SH-SY5Y (cell line): ENCODE measurements at regions not wholly inside any gene's neighbourhood (a gene's known extent, or its start where the extent isn't known, plus 50 kb on each side); places are given as distances from the start of the nearest gene placed in this dataset.

Experiments used
- GATA2 ChIP-seq: IDR thresholded peaks from 2 replicates; pipeline ENCODE4 v1.6.1; 2011; ENCODE audit warnings: mild to moderate bottlenecking, low read depth, low read length
- GATA3 ChIP-seq: IDR thresholded peaks from 2 replicates; pipeline ENCODE4 v1.6.1; 2011; ENCODE audit warnings: low read depth, mild to moderate bottlenecking, low read length, moderate library complexity

DNA sequence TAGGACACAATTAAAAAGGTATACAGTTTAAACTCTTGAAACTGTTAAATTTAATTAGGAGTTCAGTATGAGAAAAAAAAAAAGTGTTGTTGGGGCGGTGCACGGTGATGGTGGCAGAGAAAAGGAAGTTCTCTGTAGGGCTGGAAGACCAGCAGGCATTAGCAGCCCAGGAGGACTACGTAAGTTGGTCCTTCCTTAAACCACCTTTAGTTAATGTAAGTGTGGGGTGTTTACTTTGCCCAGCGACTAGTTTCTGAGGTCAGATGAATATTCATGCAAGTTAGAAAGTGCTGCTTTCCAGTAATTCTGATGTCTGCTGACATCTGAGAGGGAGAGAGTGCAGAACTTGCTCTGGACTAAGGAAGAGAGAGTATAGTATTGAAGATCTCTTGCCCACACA lies 54.9 kb downstream of the NKX2-1 start:
- TF ChIP-seq GATA3 (no peak), GATA2 (no peak)

DNA sequence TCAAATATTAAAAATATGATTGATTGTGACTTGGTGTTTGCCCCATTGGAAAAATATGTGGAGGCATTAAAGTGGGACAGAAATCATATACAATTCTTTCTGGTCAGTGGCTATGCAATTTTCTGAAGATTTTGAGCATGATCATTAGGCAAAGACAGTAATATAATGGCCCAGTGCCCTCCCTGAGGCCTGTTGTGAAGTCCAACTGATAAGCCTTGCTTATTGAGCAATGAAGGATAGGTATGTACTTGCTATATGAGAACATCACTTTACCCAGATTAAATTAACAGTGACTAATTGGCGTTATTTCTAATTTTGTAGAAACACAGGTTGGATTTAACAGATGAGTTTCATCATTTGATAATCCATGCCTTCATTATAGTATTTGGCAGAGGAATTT lies 57.1 kb downstream of the NKX2-1 start:
- no peak for TF ChIP-seq GATA3
- no peak for TF ChIP-seq GATA2

DNA sequence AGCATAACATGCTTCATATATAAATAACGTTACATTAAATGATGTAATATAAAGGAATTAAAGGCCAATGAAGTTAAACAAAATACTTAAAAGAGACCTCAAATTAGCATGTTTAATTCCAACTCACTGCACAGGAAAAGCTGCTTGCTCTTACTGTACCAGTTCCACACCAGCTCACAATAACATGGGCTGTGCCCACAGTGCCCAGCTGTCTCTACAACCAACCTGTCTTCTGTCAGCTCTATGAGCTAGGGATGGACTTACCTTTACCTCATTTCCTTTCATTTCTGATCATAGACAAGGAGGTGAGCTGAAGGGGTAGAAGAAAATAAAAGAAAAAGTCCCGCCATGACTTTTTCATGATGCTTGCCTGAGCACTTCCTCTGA lies 64.8 kb downstream of the NKX2-1 start:
- no peak for TF ChIP-seq GATA3
- TF ChIP-seq GATA2 = no peak

DNA sequence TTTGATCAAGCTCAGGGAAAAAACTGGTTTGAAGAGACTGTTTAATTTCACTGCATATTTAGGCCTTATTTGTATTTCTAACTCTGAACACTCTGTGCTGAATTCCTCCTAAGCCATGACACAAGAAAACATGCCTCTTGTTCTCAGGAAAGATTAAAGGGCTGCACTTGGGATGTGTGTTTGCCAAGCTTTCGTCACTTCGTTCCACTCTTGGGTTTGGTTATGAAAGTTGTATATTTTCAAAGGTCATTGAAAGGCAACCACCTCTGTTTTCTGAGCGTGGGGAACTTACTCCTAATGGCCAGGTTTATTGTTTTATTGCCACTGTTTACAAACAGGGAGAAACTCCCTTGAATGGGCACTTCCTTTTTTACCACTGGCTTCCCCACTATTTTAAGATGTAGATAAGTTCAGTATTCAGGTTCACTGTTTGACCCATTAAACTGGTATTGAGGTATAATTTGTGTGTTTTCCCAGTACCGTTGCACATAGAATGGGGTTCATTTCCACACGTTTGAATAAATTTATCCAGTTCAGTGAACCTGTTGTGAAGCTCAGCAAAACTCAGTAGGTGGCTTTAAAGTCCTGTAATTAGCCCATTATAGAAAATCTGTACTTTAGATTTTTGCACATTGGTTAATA lies 65.3 kb downstream of the NKX2-1 start:
- TF ChIP-seq GATA3 = no peak
- no peak for TF ChIP-seq GATA2

DNA sequence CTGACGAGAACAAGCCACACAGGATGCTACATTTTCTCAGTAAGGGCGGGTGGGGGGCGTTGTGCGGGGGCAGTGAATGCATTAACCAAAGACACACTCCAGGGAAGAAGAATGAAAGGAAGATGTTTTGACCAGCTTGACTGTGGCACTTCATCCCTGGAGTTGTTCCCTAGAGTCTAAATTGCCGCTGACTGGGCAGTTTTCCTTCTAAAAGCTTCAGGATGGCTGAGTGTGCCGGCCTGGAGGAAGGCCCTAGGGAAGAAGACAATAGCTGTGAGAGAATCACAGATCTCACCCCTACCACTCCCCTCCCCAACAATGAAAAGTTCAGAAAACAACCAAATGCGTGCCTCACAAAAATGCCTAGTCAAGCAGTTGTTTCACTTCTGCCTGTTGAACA lies 67.2 kb downstream of the NKX2-1 start:
- no peak for TF ChIP-seq GATA2

DNA sequence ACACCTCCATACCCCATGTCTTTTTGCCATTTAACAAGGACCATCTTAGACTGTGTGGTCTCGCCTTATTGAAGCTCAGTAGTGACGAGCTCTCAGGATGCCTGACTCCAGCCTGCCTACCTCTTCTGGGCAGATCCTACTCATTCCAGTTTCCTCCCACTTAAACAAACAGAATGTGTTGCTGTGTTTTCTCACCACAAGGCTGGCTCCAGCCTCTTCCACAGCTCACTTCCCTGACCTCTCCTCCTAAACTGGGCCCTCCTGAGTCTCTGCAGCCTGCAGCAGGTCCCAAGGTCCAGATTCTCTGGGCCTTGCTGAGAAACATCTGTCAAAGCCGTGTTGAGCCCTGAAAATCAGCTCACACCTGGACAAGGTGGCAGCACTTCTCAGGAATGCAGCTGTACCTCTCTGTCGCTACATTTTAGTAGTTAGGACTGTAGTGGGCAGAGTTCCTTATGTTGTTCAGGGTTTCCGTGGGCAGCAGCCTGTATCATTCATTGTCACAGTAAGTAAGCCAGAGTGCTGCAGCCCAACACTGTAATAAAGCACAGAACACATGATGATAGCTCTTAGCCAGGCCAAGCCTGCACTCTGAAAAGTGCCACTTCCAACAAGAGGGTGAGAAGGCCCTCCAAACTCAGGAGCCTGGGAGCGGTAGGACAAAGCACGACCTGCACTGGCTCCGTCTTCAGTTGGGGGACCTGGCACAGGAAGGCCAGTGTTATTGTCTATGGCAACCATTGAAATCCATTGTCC lies 68.5 kb downstream of the NKX2-1 start:
- TF ChIP-seq GATA3 (no peak), GATA2 (no peak)

DNA sequence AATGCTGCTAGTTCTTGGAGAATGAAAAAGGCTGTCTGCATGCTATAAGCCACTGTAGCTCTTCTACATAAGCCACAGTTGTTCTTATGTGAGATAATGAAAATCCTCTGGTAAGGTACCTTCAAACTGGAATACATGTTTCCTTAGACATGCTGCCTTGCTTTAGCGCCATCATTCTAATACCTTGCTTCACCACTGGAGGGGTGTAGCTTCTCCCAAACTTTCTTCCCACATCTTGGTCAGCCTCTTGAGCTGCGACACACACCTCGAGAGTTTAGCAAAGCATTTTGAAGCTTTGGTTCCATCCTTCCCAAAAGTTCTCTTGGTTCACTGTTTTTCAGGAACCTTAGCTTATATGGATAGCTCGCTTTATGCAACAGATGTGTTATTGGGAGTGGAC lies 69.5 kb downstream of the NKX2-1 start:
- no peak for TF ChIP-seq GATA3
- TF ChIP-seq GATA2 = no peak

DNA sequence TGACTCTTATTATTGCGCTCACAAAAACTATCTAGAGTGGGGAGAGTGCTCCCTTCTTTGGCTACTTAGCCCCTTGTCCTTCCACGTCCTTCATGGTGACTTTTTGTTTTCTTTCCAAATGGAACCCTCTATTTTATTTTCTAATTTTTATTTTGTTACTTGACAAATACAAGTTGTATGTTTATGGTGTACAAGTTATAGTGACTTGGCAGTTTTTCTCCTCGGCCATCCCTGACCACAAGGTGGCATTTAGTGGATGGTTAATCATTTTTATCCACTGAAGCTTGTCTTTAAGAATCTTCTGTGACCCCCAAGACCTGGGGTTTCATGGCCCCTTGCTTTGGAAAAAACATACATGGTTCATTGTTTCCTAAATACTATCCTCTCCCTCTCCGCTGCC lies 70.1 kb downstream of the NKX2-1 start:
- no peak for TF ChIP-seq GATA3
- TF ChIP-seq GATA2 = no peak

DNA sequence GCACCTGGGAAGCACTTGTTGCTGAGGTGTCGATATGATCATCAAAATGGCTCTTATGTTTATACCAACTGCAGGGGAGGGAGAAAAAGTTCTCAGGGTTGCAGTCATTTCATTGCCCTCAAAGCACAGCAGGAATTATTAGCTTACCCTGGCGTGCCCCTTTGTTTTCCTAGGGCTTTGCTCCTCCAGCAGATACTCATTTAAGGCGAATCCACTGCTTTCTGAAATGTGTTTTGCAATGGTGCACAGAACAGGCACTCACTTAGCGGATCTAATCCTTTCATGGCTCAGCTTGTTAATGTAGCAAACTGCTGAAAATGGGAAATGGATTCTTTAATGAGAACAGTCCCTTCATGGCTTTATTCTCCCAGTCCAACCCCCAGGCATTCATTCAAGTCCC lies 76.7 kb downstream of the NKX2-1 start:
- TF ChIP-seq GATA3 = no peak
- TF ChIP-seq GATA2 = no peak

DNA sequence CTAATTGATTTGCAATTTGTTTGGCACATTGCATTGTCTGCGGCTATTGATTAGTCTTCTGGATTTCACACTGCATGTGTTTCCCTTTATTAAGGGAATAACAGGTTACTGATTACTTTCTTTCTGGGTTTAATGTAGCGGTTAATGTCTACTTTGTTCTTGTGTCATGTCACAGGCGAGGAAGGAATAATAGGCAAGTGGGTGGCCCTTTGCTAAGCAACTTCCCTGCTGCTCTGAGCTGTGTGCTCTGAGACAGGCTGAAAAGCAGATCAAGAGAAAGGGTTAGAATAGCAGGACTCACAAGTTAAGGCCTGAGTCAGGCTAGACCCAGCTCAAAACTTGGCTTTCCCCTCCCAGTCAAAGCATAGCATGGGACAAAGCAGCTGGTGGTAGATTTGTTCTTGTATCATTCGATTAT lies 77.2 kb downstream of the NKX2-1 start:
- TF ChIP-seq GATA2 (no peak), GATA3 (no peak)

DNA sequence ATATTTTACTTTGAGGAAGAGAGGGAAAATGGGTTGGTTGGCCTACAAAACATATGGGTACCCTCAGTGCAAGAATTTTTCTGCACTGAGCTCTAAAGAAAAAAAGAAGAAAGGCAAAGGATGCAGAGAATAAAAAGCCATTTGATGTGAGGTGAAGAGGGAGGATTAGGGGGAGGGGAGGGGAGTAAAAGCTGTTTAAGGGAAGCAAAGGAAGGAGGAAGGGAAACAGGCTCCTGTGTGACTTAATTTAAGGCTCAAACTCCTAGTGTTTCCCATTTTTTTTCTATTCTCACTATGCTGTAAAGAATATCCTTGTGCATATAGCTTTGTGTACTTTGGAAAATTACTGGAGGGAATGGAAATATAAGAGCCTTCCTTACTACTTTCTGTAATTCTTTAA lies 78.7 kb downstream of the NKX2-1 start:
- TF ChIP-seq GATA3 (no peak), GATA2 (no peak)

DNA sequence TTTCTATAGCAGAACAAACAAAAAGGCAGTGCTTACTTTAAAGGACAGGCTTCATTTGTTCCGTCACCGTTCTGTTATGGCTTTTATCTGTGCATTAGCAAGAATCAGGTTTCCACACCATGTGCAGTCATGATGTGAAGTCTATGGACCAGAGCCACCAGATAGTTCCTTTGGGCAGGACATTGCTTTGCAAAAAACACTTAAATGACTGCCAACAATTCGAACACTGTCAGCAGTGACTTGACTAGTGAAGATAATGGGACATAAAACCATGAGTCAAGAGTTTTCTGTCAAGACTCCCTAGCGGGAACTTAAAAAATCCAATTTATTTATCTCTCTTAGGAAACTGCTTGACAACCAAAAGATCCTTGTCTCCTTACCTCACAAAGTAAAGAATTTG lies 80.3 kb downstream of the NKX2-1 start:
- TF ChIP-seq GATA2 (no peak), GATA3 (no peak)

DNA sequence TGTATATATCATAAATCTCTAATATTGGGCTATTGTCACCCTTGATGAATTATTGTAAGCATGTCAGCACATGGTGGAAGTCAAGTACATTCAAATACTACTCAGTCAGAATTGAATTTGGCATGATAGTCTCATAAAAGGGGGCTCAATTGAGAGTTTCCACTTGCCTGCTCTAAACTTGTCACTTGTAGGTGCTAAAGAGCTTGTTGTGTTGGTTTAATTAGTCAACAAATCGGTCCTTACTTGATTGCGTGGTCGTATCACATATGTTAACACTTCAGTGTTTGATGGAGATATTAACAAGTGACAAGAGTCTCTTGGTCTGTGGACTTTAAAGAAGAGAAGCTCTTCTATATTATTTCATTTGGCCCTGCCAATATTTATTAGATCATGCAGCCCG lies 81.1 kb downstream of the NKX2-1 start:
- TF ChIP-seq GATA2 (no peak), GATA3 (no peak)

DNA sequence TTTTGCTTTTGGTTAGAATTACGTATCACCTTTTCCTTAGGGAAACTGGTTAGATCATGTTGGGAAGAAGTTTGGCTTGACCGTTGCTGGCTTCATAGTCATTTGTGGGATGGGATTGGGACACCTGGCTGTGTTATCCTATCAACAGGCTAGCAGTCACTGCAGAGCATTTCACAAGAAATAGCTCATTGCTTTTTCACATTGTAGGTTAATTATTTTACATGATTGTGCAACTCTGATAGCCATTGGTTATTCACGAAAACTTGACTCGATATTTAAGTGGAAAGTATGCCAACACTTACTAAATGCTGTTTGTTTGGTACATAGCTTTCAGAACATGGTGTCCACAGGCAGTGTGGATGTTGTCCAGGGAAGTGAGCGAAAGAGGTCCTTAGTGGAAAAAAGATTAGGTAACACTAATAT lies 89.4 kb downstream of the NKX2-1 start:
- TF ChIP-seq GATA3 (no peak), GATA2 (no peak)

DNA sequence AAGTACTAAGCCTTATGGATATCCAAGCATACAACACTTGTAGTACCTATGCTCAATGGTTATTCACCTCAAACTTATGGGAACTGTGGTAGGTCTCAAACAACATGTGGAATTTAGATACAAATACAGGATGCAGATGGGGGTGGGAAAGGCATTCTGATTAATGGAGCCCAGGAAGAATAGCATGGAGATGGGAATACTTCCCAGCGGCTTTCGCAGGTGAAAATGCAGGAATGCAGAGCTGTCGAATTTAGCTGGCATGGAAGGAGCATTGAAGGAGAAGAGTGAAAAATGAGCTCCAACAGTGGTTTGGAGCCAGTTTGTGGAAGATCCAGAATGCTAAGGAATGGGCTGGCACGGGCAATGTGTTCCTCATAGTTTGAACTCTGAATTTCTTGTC lies 89.9 kb downstream of the NKX2-1 start:
- no peak for TF ChIP-seq GATA2
- TF ChIP-seq GATA3 = no peak

DNA sequence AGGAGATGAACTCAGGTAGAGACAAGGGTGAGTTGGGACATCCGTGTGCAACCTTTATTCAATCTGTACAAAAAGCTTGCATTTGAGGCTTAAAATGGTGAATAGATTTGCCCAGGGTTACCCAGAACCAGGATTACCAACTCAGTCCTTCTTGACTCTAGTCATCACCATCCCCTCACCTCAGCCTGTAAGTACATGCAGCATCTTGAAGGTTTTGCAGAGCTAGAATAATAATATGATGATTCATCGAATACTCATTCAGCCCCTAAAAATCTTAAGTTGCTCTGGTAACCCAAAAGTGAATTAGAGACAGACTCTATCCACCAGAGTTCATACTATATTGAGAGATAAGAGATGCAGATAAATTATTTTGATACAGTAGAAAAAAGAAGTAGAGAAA lies 90.3 kb downstream of the NKX2-1 start:
- no peak for TF ChIP-seq GATA3
- TF ChIP-seq GATA2 = no peak

DNA sequence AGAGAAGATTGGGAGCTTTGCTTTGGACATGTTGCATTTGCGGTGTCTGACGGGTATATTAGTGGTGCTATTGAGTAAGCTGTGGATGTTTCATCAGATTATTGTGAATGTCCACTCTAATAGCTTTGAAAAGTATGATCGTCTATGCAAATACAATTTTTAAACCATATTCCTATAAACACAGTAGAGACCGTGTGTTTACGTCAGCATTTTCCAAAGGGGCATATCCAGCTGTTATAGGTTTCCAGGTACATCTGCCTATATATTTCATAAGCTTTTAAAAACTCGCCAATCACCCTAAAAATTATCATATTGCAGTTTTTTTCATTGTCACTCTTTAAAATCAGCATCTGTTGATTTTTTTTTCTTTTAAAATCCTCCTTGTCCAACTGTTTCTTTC lies 91.7 kb downstream of the NKX2-1 start:
- TF ChIP-seq GATA3 (no peak), GATA2 (no peak)
